Peyer's patch (tissue), 4 donors: ENCODE measurements at regions not wholly inside any gene's neighbourhood (a gene's known extent, or its start where the extent isn't known, plus 50 kb on each side); places are given as distances from the start of the nearest gene placed in this dataset.

Experiments
- DNase-seq, 3 donors: peaks; one replicate each; pipeline ENCODE4 v3.0.0-alpha.2; 2017 to 2019
- H3K27ac ChIP-seq, 4 donors: fragments of 200-600 bp; sonication (generic); one replicate each; pipeline ENCODE4 v1.5.1; 2016 to 2019
- H3K27me3 ChIP-seq, 2 donors: fragments of 200-600 bp; sonication (generic); one replicate each; pipeline ENCODE4 v1.5.1; 2019
- H3K36me3 ChIP-seq, 3 donors: fragments of 200-600 bp; sonication (generic); one replicate each; pipeline ENCODE4 v1.5.1; 2016 to 2019
- H3K4me1 ChIP-seq, 4 donors: fragments of 200-600 bp; sonication (generic); one replicate each; pipeline ENCODE4 v1.5.1; 2016 to 2019
- H3K4me3 ChIP-seq, 4 donors: fragments of 200-600 bp; sonication (generic); 1 replicate in 3 of 4; 2 replicates in 1 of 4; pipeline ENCODE4 v1.5.1; 2016 to 2019; ENCODE audit warnings: mild to moderate bottlenecking in 1 of 4
- H3K9me3 ChIP-seq, 4 donors: fragments of 200-600 bp; sonication (generic); one replicate each; pipeline ENCODE4 v1.5.1; 2016 to 2019; ENCODE audit warnings: mild to moderate bottlenecking in 1 of 4
- POLR2A ChIP-seq, 2 donors: fragments of 450-650 bp; IDR thresholded peaks; one replicate each; pipeline ENCODE4 v1.5.1; 2017; ENCODE audit warnings: antibody characterized with exemption in 2 of 2, mild to moderate bottlenecking in 2 of 2, moderate library complexity in 2 of 2
- TF ChIP-seq, protein P1 (sequence below), 6 experiments: fragments of 450-650 bp in 4 of 6; fragments of 200-600 bp in 2 of 6; sonication (generic) in 1 of 6; IDR thresholded peaks; one replicate each; pipeline ENCODE4 v1.5.1; 2017 to 2019; ENCODE audit warnings: antibody characterized with exemption in 6 of 6, mild to moderate bottlenecking in 3 of 6, moderate library complexity in 1 of 6

GRCh38 chr10:92753865-92754264 is 64.1 kb downstream of the HHEX start:
- TF ChIP-seq, protein P1, sequence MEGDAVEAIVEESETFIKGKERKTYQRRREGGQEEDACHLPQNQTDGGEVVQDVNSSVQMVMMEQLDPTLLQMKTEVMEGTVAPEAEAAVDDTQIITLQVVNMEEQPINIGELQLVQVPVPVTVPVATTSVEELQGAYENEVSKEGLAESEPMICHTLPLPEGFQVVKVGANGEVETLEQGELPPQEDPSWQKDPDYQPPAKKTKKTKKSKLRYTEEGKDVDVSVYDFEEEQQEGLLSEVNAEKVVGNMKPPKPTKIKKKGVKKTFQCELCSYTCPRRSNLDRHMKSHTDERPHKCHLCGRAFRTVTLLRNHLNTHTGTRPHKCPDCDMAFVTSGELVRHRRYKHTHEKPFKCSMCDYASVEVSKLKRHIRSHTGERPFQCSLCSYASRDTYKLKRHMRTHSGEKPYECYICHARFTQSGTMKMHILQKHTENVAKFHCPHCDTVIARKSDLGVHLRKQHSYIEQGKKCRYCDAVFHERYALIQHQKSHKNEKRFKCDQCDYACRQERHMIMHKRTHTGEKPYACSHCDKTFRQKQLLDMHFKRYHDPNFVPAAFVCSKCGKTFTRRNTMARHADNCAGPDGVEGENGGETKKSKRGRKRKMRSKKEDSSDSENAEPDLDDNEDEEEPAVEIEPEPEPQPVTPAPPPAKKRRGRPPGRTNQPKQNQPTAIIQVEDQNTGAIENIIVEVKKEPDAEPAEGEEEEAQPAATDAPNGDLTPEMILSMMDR (IDR thresholded peaks at IDR 0.05): no peak
- TF ChIP-seq POLR2A (IDR thresholded peaks at IDR 0.05): no peak
- H3K27ac ChIP-seq: no peak overlapping the region

DNA sequence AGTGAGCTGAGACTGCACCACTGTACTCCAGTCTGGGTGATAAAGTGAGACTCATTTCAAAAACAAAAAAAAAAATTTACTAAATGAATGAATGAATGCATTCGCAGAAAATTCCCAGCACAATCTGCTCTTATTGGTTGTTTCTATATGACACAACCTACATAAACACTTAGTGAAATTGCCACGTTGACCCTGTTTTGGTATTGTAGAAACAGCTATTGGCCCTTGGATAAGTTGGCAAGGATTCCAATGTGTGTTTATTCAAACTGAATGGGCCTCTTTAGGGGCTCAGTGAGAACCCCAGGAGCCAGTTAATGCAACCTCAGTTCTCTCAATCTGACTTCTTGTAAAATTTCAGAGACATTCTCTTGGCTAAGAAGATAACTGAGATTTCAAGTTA is 66.0 kb downstream of the HHEX start:
- H3K36me3 ChIP-seq: no peaks in the 10 kb centered on the region
- TF ChIP-seq, protein P1 (IDR thresholded peaks at IDR 0.05): no peak
- no peak for TF ChIP-seq POLR2A (IDR thresholded peaks at IDR 0.05)
- peaks cover 0 to 15% (median 9%) of the 10 kb centered on the region in 4 donors for H3K4me1 ChIP-seq
- DNase-seq: no peak
- peak overlapping the region in 3 of 4 donors; percentile 64 to 77 (median 66) for H3K27ac ChIP-seq
- no peak overlapping the region for H3K4me3 ChIP-seq
- no peaks in the 10 kb centered on the region for H3K27me3 ChIP-seq
- H3K9me3 ChIP-seq: no peaks in the 10 kb centered on the region

More at GRCh38 chr10:92753865-92754264, 64.1 kb downstream of the HHEX start:
- Histone ChIP-seq H3K4me1 (peaks cover 0 to 15% (median 9%) of the 10 kb centered on the region in 4 donors), H3K4me3 (no peak overlapping the region), H3K9me3 (no peaks in the 10 kb centered on the region), H3K27me3 (no peaks in the 10 kb centered on the region), H3K36me3 (no peaks in the 10 kb centered on the region)
- no peak for DNase-seq

DNA sequence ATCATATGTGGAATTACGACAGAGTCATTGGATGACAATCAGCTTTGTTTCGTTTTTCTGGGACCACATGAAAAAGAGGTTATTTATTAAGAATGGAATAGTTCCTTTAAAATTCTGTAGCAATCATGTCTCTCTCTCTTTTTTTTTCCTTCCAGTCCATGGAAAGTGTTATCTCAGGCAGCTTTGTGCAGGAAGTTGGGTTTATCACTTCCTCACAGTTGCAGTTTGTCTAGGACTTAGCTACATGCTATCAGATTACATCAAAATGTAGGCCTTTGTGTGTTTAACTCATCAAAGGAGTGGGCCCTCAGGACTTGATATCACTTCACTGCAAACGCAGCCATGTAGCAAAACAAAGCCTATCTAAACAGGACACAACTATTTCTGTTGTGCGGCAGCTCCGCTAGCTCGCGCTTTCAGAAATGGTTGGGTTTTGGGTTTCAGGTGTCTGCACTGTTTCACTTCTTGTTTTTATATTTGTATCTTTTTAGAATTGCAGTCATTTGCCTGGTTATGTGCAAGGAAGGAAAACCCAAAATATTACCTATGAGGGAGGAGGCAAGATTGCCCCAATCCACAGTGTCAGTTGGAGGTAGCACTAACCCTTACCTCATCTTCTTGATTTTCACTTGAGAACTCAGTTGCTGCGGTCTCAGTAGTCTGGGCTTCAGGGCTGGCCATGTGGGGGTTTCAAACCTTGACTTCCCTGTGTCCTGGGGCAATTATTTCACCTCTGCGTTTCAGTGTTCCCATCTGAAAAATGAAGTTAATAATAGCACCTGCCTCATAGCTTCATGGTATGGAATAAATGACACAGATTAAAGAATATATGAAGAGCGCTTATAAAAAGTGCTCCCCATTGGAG is 66.7 kb downstream of the HHEX start:
- Histone ChIP-seq H3K4me1 (peaks cover 0 to 15% (median 9%) of the 10 kb centered on the region in 4 donors), H3K27me3 (no peaks in the 10 kb centered on the region), H3K4me3 (no peak overlapping the region), H3K36me3 (no peaks in the 10 kb centered on the region), H3K9me3 (no peaks in the 10 kb centered on the region), H3K27ac (peak overlapping the region; percentile 22 to 77 (median 65))
- peak in 2 of 3 donors; percentile 62 to 76 for DNase-seq
- TF ChIP-seq POLR2A (IDR thresholded peaks at IDR 0.05): no peak
- TF ChIP-seq, protein P1 (IDR thresholded peaks at IDR 0.05): no peak

DNA sequence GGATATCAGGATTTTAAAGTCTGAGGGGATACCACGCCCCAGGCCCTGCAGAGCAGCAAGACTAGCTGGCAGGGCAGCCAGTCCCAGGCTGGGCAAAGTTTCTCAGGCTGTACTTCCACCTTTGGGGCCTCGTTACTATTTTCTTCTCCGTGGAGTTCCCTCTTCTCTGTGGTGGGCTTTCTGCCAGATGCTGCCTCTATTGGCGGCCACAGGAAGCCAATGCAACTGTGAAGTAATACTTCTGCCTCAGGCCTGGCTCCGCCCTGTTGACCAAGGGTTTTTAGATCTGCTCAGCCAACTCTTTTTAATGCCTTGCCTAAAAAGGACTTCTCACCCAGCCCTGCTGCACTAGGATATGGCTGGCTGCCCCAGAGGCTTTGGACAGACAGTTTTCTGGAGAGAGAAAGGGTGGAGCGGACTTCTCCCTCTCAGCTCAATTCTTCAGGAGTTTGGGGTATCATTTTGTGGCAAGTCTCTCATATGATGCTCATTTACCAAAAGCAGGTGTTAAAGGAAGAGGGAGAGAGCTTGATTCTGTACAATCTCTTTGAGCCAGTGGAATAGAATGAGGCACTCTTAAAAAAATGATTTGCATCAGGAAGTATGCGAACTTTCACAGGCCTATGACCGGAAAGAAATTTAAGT is 67.4 kb downstream of the HHEX start:
- peak; percentile 58 to 91 (median 87) for DNase-seq
- no peak for TF ChIP-seq POLR2A (IDR thresholded peaks at IDR 0.05)
- TF ChIP-seq, protein P1 (IDR thresholded peaks at IDR 0.05): peak in 3 of 6 experiments; percentile 6 to 22 (median 19)
- no peaks in the 10 kb centered on the region for H3K27me3 ChIP-seq
- peak overlapping the region; percentile 45 to 77 (median 65) for H3K27ac ChIP-seq
- no peaks in the 10 kb centered on the region for H3K36me3 ChIP-seq
- no peaks in the 10 kb centered on the region for H3K9me3 ChIP-seq
- no peak overlapping the region for H3K4me3 ChIP-seq
- H3K4me1 ChIP-seq: peaks cover 0 to 15% (median 9%) of the 10 kb centered on the region in 4 donors

GRCh38 chr10:92757711-92758104 is 68.0 kb downstream of the HHEX start:
- Histone ChIP-seq H3K4me1 (peaks cover 0 to 15% (median 9%) of the 10 kb centered on the region in 4 donors), H3K9me3 (no peaks in the 10 kb centered on the region), H3K27ac (peak overlapping the region in 3 of 4 donors; percentile 64 to 77 (median 66)), H3K36me3 (no peaks in the 10 kb centered on the region), H3K4me3 (no peak overlapping the region), H3K27me3 (no peaks in the 10 kb centered on the region)
- no peak for TF ChIP-seq POLR2A (IDR thresholded peaks at IDR 0.05)
- TF ChIP-seq, protein P1 (IDR thresholded peaks at IDR 0.05): no peak
- peak in 2 of 3 donors; percentile 39 to 52 for DNase-seq
